OCI-LY1 (cell line): ENCODE measurements at regions not wholly inside any gene's neighbourhood (a gene's known extent, or its start where the extent isn't known, plus 50 kb on each side); places are given as distances from the start of the nearest gene placed in this dataset.

ENCODE experiments used
- CTCF ChIP-seq: fragments of 200-600 bp; sonication (generic), shearing (Covaris generic); IDR thresholded peaks from 2 replicates; pipeline ENCODE4 v1.5.1; 2017; ENCODE audit warnings: mild to moderate bottlenecking, antibody characterized with exemption, low read length, moderate library complexity, mixed read lengths
- EZH2 ChIP-seq: fragments of 200-600 bp; sonication (generic), shearing (Covaris generic); IDR thresholded peaks from 2 replicates; pipeline ENCODE4 v1.8.0; 2017; ENCODE audit warnings: borderline replicate concordance, mixed run types, mild to moderate bottlenecking, antibody characterized with exemption, low read length, moderate library complexity, mixed read lengths

DNA sequence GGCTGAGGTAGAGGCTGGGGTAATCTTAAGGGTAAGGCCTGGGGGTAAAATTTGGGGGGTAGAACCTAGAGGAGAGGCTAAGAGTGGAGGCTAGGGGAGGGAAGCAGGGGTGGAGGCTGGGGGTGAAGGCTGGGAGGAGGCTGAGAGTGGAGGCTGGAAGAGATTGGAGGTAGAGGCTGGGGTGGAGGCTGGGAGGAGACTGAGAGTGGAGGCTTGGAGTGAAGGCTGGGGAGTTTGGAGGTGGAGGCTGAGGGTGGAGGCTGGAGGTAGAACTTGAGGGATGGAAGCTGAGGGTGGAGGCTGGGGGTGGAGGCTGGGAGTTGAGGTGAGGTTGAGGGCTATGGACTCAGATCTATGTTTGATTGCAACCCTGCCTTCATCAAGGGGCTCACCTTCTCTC is 333.6 kb downstream of the C16orf95 start:
- TF ChIP-seq CTCF (no peak), EZH2 (no peak)
